GM12875 (cell line): ENCODE measurements at regions not wholly inside any gene's neighbourhood (a gene's known extent, or its start where the extent isn't known, plus 50 kb on each side); places are given as distances from the start of the nearest gene placed in this dataset.

ENCODE experiments used
- H3K4me3 ChIP-seq: one replicate; pipeline ENCODE4 v1.5.1; 2011; ENCODE audit warnings: low read depth, low read length, control low read depth
- TF ChIP-seq, protein P1 (sequence below): IDR thresholded peaks from 2 replicates; pipeline ENCODE4 v1.5.1; 2011; ENCODE audit warnings: low read depth, mild to moderate bottlenecking, control low read depth, inconsistent platforms, low read length, moderate library complexity, borderline replicate concordance; ENCODE audit not compliant: insufficient read depth

- H3K4me3 ChIP-seq, result no peak overlapping the region
- TF ChIP-seq, protein P1, sequence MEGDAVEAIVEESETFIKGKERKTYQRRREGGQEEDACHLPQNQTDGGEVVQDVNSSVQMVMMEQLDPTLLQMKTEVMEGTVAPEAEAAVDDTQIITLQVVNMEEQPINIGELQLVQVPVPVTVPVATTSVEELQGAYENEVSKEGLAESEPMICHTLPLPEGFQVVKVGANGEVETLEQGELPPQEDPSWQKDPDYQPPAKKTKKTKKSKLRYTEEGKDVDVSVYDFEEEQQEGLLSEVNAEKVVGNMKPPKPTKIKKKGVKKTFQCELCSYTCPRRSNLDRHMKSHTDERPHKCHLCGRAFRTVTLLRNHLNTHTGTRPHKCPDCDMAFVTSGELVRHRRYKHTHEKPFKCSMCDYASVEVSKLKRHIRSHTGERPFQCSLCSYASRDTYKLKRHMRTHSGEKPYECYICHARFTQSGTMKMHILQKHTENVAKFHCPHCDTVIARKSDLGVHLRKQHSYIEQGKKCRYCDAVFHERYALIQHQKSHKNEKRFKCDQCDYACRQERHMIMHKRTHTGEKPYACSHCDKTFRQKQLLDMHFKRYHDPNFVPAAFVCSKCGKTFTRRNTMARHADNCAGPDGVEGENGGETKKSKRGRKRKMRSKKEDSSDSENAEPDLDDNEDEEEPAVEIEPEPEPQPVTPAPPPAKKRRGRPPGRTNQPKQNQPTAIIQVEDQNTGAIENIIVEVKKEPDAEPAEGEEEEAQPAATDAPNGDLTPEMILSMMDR, result no peak
These were observed 124.2 kb downstream of the ZIC5 start for GRCh38 chr13:99847318-99847750.

GRCh38 chr13:99845161-99845874, 126.2 kb downstream of the ZIC5 start:
- TF ChIP-seq, protein P1, result no peak
- no peak overlapping the region for H3K4me3 ChIP-seq

GRCh38 chr13:99844421-99844820, 127.1 kb downstream of the ZIC5 start:
- TF ChIP-seq, protein P1, result no peak
- H3K4me3 ChIP-seq, result no peak overlapping the region

GRCh38 chr13:99843872-99844271, 127.7 kb downstream of the ZIC5 start:
- H3K4me3 ChIP-seq, result no peak overlapping the region
- TF ChIP-seq, protein P1, result no peak

DNA sequence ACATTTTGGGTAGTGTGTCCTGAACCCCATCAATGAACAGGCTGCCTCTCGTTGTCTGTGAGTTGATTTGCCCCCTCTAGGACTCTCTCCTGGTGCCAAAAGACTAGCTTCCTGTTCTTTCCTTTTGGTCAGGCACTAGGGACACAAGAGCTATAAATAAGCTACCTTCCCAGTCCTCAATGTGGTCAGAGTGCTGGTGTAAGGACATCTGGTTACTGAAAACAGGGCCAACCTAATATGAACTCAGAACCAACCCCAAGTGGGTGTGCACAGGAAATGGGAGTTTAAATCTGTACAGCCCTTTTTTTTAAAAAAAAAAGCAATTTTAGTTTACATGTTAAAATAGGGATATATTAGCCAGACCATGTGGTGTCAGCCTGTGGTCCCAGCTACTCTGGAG, 129.2 kb downstream of the ZIC5 start:
- H3K4me3 ChIP-seq, result no peak overlapping the region
- TF ChIP-seq, protein P1, result no peak

DNA sequence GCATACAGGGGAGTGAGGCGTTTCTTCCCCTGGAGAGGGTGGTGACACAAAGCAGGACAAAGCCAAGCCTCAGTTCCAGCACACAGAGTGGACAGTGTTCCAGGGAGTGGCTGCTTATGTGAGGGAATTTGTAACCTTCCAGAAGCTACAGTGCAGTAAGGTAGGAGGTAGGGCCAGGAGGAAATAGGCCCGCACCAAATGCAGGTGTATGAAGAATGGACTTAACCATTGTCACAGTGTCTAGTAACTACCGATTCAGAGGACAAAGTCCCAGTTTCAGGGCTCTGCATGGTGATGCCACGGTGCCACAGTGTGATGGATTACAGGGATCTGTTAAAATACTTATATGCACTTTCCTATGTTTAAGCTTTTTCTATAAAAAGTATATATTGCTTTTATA, 135.3 kb downstream of the ZIC5 start:
- TF ChIP-seq, protein P1, result no peak
- H3K4me3 ChIP-seq, result no peak overlapping the region

DNA sequence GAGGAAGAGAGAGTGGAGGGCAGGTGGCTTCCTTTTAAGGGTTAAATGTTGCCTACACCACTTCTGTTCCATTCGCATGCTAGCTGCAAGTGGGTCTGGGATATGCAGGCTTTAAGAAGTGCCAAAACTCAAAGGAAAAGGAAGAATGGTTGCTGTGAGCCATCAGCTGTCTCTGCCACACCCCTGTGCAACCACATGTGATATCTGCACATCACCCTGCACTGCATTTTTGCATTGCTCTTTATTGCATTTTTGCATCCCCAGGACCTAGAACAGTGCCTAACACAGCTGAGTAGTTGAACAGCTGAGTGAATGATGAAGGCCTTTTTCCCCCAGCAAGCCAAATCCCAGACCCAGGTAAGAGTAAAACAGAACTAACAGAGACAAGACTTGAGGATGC, 136.1 kb downstream of the ZIC5 start:
- TF ChIP-seq, protein P1, result no peak
- H3K4me3 ChIP-seq, result no peak overlapping the region
